ENCODE measurements at regions not wholly inside any gene's neighbourhood (a gene's known extent, or its start where the extent isn't known, plus 50 kb on each side); places are given as distances from the start of the nearest gene placed in this dataset.

DNA sequence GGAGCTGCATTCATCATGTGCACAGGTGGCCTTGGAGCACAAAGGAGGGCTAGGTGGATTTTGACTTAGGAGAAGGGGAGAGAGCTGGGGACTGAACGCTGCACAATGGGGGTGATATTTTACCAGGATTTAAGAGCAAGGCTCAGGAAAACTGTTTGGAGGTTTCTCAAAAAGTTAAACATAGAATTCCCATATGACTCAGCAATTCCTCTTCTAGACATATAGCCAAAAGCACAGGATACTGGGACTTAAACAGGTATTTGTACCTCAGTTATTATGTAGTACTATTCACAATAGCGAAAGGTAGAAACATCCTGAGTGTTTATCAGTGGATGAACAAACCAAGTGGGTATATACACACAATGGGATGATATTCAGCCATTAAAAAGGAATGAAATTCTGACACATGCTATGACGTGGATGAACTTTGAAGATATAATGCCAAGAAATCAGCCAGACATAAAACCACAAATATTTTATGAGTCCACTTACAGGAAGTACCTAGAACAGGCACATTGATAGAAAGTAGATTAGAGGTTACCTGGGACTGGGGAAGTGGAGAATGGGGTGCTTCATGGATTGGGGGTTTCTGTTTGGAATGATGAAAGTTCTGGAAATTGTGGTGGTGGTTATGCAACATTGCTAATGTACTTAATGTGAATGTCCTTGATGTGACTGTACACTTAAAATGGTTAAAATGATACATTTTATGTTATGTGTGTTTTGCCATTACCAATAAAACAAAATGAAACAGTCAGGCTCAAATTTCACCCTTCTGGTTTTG lies 216.9 kb downstream of the HAUS1 start:
- Histone ChIP-seq H3K4me3 (no peak overlapping the region), H3K9me3 (no peaks in the 10 kb centered on the region), H3K4me1 (no peaks in the 10 kb centered on the region), H3K27ac (no peak overlapping the region), H3K36me3 (no peaks in the 10 kb centered on the region), H3K27me3 (no peaks in the 10 kb centered on the region)
- DNase-seq (ENCODE audit: extremely low spot score in 2 of 2) = no peak
- TF ChIP-seq POLR2A (IDR thresholded peaks at IDR 0.05) (no peak), POLR2AphosphoS5 (IDR thresholded peaks at IDR 0.05; ENCODE audit: insufficient read depth in 1 of 2, low read depth in 1 of 2) (no peak)
- TF ChIP-seq, protein P1, sequence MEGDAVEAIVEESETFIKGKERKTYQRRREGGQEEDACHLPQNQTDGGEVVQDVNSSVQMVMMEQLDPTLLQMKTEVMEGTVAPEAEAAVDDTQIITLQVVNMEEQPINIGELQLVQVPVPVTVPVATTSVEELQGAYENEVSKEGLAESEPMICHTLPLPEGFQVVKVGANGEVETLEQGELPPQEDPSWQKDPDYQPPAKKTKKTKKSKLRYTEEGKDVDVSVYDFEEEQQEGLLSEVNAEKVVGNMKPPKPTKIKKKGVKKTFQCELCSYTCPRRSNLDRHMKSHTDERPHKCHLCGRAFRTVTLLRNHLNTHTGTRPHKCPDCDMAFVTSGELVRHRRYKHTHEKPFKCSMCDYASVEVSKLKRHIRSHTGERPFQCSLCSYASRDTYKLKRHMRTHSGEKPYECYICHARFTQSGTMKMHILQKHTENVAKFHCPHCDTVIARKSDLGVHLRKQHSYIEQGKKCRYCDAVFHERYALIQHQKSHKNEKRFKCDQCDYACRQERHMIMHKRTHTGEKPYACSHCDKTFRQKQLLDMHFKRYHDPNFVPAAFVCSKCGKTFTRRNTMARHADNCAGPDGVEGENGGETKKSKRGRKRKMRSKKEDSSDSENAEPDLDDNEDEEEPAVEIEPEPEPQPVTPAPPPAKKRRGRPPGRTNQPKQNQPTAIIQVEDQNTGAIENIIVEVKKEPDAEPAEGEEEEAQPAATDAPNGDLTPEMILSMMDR (IDR thresholded peaks at IDR 0.05) = no peak
- intact Hi-C loops (cut with DNase I) = no loop called here

DNA sequence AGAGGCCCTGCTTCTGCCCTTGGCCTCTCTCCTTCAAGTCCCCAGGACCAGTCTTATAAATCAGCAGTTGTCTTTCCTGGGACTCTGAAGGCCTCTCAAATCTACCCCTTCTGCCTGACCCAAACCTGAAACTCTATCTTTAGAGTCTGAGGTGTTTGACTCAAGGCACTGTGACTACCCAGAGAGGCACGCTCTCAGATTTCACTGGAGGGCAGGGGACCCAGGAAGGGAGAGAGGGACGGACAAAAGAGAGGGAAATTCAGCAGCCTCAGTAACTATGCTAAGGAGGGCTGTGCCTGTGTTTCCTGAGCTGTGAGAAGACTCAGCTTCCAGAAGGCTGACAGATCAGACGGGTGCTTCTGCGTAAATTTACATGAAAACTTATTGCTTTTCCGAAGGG lies 217.8 kb downstream of the HAUS1 start:
- H3K4me3 ChIP-seq = no peak overlapping the region
- H3K27ac ChIP-seq = no peak overlapping the region
- no peak for DNase-seq (ENCODE audit: extremely low spot score in 2 of 2)
- H3K4me1 ChIP-seq = no peaks in the 10 kb centered on the region
- H3K36me3 ChIP-seq = no peaks in the 10 kb centered on the region
- no peaks in the 10 kb centered on the region for H3K27me3 ChIP-seq
- no peak for TF ChIP-seq POLR2A (IDR thresholded peaks at IDR 0.05)
- TF ChIP-seq, protein P1 (IDR thresholded peaks at IDR 0.05) = no peak
- no peak for TF ChIP-seq POLR2AphosphoS5 (IDR thresholded peaks at IDR 0.05; ENCODE audit: insufficient read depth in 1 of 2, low read depth in 1 of 2)
- no peaks in the 10 kb centered on the region for H3K9me3 ChIP-seq
- intact Hi-C loops (cut with DNase I) = no loop called here

- H3K27ac ChIP-seq = no peak overlapping the region
- DNase-seq (ENCODE audit: extremely low spot score in 2 of 2) = no peak
- H3K9me3 ChIP-seq = no peaks in the 10 kb centered on the region
- H3K4me1 ChIP-seq = no peaks in the 10 kb centered on the region
- intact Hi-C loops (cut with DNase I) = no loop called here
- H3K36me3 ChIP-seq = no peaks in the 10 kb centered on the region
- no peak for TF ChIP-seq POLR2AphosphoS5 (IDR thresholded peaks at IDR 0.05; ENCODE audit: insufficient read depth in 1 of 2, low read depth in 1 of 2)
- TF ChIP-seq POLR2A (IDR thresholded peaks at IDR 0.05) = no peak
- TF ChIP-seq, protein P1 (IDR thresholded peaks at IDR 0.05) = no peak
- no peaks in the 10 kb centered on the region for H3K27me3 ChIP-seq
- H3K4me3 ChIP-seq = no peak overlapping the region
These were observed 218.3 kb downstream of the HAUS1 start for GRCh38 chr18:46322411-46322891.

GRCh38 chr18:46322941-46323340 lies 218.8 kb downstream of the HAUS1 start:
- intact Hi-C loops (cut with DNase I) = no loop called here
- H3K4me3 ChIP-seq = no peak overlapping the region

More at GRCh38 chr18:46322941-46323340, 218.8 kb downstream of the HAUS1 start:
- no peaks in the 10 kb centered on the region for H3K27me3 ChIP-seq
- H3K27ac ChIP-seq = no peak overlapping the region
- H3K36me3 ChIP-seq = no peaks in the 10 kb centered on the region
- TF ChIP-seq POLR2AphosphoS5 (IDR thresholded peaks at IDR 0.05; ENCODE audit: insufficient read depth in 1 of 2, low read depth in 1 of 2) = no peak
- TF ChIP-seq POLR2A (IDR thresholded peaks at IDR 0.05) = no peak
- TF ChIP-seq, protein P1 (IDR thresholded peaks at IDR 0.05) = no peak
- no peaks in the 10 kb centered on the region for H3K4me1 ChIP-seq
- H3K9me3 ChIP-seq = no peaks in the 10 kb centered on the region
- DNase-seq (ENCODE audit: extremely low spot score in 2 of 2) = no peak

All from vagina (tissue), 2 donors.